ENCODE measurements at regions not wholly inside any gene's neighbourhood (a gene's known extent, or its start where the extent isn't known, plus 50 kb on each side); places are given as distances from the start of the nearest gene placed in this dataset.

- no peak for TF ChIP-seq CTCF (IDR thresholded peaks at IDR 0.05; ENCODE audit: low read length)
- TF ChIP-seq EZH2 (IDR thresholded peaks at IDR 0.05; ENCODE audit: borderline replicate concordance, low read length) = no peak
Observed at GRCh38 chrY:19818546-19818945, 74.0 kb upstream of the KDM5D start.

Data from OCI-LY1 (cell line).